ENCODE measurements at regions not wholly inside any gene's neighbourhood (a gene's known extent, or its start where the extent isn't known, plus 50 kb on each side); places are given as distances from the start of the nearest gene placed in this dataset.
A peak's percentile ranks its signal among the peaks of the same experiment; 100 is the strongest.
"Not testable (repeated sequence)": the region's sequence is repeated elsewhere in the genome, so short reads cannot be mapped to it uniquely, and the experiment has no call there.

DNA sequence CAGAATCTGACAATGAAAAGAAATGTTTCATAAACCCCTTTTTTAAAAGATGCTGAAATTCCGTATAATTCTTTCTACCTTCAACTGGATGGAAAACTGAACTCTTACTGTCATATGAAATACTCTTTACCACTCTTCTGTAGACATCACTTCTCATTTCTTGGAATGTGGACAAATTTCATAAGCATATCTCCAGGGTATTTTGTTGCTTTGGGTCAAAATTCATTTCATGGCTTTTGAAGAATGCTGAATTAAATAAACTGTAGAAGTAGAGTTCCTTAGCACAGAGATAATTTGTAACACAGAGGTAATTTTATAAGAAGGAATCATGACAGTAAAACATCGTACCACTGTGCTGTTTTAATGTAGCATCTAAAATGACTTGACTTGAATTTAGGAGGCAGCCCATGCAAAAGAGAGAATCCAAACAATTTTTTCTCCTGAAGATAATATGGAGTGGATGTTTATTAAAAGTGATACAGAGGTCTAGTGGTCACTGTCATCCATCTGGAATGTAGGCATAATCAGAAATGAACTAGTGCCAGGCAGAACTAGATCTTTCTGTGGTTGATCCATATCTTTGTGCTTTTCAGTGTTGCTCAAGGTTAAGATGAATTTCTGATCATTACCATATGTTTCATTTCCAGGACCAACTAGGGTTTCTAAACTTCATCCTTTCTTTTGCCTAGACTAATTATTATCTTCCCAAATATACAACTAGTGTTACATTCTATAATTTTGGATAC, 492.0 kb downstream of the KIF20B start:
- DNase-seq (ENCODE audit: low read depth), result no peak

DNA sequence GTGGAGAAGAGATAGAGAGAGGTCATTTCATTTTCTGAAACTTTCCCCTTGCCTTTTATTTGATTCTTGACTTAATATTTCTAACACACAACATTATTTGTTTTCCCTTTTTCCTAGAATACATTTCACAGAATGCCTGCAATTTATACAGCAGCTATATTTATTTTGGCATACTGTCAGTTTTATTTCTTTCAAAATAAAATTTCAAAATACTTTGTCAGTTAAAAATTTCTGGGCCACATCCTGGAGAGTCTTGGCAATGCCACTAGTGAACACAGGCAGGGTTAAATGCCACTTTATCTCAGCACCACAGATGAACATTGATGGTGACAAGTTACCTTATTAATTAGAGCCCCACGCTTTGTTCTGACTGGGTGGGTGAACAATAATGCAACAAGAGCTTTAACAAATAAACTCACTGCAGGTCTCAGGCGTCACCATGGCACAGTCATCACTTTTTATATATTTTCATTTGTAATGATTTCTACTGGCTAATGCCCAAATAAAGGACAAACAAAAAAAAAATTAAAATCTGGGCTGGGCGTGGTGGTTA, 494.0 kb downstream of the KIF20B start:
- no peak for DNase-seq (ENCODE audit: low read depth)

DNA sequence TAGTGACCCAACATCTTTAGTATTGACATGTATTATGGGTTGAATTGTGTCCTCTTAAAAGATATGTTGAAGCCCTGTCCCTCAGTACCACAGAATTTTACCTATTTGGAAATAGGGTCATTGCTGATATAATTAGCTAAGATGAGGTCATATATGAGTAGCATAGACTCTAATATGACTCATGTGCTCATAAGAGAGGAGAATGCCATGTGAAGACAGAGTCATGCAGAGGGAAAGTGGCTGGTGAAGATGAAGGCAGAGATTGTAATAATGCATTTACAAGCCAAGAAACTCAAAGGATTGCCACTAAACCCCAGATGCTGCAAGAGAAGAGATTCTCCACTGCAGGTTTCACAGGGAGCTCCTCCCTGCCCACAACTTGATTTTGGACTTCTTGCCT, 496.4 kb downstream of the KIF20B start:
- no peak for DNase-seq (ENCODE audit: low read depth)

DNA sequence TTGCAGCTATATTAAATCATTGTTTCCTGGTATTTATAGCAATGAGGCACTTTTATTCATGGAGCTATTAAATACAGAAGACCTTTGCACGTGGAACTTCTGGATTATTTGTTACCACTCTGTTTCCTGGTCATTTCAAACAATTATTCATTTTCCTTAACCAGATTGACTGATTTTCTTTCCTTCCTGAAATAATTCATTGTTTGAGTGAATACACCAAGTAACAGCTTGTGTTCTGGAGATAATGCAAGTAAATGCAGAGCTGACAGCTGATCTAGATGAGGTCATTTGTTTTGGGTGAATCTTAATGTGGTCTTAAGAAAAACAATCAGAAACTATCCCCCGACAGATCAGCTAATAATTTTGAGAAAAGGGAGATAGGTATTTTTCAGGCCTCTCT, 497.7 kb downstream of the KIF20B start:
- no peak for DNase-seq (ENCODE audit: low read depth)

DNA sequence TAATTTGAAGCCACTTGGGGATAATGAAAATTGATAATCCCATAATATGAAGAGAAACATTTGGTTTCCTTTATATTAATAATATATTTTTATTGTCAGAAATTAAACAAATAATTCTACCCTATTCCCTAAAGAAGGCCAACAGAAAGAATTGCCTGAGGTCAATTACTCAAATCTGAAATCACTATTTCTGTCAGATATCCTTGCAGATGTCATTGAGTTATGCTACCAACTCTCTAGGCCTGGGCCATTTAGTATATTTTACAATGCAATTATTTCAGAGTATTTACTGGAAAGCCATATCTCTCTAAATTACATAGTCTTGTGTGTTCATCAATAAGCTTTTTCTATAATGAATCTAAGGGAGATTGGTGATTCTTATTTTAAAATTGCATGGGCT, 498.1 kb downstream of the KIF20B start:
- DNase-seq (ENCODE audit: low read depth), result no peak

DNA sequence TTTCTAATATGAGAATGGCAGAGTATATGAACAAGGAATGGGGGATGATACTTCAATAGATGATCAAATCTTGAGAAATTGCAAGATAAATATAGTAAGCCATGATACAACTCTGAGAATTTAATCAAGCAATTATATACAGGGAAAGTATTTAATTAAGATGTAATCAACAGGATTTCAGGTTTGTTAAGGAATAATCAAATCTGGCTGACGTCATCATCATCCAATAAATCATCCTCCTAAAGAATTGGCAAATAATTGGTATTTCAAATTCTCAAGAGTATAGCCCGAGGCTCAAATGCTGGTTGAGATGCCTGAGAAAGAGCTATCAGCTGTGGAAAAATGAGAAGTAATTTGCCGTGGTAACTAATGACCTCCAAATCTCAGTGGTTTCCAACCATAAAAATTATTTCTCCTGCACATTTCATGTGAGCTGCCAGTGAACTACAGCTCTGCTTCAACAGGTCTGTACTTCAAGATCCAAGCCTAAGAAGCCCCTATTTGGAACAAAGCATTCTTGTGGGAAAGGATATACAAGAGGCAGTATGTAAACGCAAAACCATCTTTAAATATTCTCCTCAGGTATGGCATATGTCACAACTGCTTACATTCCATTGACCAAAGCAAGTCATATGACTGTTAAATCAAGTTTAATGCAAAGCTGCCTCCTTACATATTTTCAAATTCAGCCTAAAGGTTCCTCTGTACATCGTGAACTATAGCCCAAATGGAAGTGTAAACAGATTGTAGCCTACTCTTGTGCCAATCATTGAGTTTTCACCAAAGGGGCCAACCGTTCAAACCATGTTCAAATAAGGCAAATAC, 503.0 kb downstream of the KIF20B start:
- DNase-seq (ENCODE audit: low read depth), result no peak

DNA sequence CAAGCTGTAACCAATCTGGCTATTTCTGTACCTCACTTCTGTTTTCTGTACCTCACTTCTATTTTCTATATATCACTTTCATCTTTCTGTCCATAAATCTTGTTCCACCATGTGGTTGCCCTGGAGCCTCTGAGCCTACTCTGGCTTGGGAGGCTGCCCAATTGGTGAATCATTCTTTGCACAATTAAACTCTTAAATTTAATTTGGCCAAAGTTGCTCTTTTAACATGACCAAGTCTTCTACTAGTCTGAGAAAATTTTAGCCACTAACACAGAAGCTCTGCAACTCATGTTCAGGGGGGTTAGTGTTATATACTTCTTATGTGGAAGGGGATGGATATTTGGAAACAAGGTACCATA, 503.5 kb downstream of the KIF20B start:
- DNase-seq (ENCODE audit: low read depth), result no peak

DNA sequence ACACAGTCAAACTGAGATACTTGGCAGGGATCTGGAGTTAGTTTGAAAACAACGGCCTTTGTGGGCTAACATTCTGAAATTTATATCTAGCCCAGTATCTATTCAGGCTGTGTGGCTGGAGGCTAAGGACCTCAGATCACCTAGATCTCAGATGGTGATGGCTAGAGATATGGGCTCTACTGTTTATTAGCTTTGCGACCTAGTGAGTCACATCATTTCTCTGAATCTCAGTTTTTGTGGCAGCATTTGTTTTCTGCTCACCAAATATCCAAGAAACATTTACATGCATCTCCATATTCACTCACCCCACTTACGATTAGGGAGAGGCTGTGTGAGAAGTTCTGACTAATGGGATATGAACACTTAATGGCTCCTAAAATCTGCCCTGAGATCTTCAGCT, 503.9 kb downstream of the KIF20B start:
- DNase-seq (ENCODE audit: low read depth), result no peak

DNA sequence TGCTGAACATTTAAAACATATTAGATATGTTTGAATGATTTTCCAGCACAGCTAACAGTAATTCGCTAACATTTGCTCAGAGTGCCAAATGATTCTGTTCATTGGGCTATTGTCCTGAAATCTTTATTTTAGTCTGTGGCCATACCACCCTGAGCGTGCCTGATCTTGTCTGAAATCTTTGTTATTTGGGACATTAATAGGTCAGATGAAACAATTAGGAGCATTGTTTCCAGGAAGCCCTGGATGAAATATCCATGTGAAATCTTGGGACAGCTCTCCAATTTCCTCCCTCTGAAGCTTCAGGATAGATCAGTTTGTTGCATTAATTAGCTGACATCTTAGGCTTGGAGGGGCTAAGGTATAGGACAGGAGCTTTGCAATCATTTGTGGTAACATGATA, 512.0 kb downstream of the KIF20B start:
- DNase-seq (ENCODE audit: low read depth), result no peak

DNA sequence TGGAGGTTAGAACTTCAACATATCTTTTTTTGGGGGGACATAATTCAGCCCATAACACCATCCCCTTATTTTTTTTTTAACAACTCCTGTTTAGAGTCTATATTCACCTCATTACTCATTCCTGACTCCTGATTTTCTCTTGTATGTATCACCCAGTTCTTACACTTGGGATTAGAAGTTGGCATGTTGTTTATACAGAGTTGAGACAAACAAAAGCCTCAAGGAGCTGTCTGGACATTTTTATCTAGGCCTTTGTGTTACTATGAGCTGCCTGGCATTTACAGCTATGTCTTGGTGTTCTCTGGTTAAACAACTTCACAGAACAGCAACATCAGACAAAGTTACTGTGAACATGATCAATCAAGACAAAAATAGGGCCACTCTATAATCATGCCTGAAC, 517.5 kb downstream of the KIF20B start:
- no peak for DNase-seq (ENCODE audit: low read depth)

DNA sequence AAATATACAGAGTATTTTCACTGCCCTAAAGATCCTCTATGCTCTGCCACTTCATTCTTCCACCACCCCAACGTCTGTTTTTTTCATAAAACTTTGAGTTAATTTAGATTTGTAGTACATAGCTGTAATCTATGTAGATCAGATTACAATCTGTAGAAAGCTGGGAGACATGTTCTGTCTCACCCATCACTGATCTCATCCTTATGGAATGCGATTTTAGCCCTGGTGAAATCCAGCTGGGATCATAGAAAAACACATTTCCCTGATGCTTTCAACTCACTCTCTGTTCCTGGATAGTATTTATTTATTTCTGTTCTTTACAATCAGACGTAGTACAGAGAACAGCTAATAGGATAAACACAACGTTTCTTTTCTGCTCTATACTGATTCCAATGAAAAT, 521.0 kb downstream of the KIF20B start:
- DNase-seq (ENCODE audit: low read depth), result no peak

DNA sequence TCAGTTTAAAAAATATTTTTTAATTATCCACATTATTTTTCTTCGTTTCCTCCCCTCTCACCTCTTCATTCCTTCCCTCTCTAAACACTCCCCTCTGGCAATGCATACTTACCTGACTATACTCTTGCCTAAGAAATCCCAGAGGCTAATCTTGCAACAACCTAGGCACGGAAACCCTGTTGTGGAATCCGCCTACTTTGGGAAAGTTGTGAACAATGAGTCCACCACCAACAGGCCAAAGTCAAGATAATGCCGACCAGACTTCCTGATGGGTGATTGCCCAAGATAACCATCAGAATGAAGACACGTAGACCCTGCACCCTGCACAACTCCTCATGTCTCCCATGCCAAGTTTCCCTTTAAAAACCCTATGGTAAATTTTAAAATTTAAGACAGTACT, 521.5 kb downstream of the KIF20B start:
- no peak for DNase-seq (ENCODE audit: low read depth)

DNA sequence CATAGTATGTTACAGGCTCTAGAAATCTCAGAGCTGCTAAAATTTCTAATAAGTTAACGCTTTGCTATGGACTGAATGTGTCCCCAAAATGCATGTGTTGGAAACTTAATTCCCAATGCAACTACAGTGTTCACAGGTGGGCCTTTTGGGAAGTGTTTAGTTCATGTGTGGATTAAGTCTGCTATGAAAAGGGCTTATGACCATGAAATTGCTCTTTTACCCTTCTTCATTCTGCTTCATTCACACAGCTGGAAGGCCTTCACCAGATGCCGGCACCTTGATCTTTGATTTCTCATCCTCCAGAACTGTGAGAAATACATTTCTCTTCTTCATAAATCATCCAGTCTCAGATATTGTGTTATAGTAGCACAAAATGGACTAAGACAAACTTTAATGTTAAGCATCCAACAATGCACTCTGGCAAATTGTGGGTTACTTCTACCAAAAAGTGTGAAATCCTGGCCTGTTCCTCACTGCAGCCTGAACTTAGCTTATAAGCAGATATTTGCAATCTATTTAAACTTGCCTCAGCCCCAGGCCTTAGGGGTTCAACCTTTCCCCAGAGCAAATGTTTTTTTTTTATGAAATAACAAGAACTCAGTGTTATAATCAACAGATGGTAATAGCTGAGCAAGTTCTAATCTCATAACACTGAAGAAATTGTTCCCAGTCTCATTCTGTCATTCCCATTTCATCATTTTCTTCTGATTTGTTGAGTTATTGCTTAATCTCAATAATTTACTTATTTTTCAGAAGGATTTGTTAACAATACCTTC, 523.6 kb downstream of the KIF20B start:
- DNase-seq (ENCODE audit: low read depth), result no peak

DNA sequence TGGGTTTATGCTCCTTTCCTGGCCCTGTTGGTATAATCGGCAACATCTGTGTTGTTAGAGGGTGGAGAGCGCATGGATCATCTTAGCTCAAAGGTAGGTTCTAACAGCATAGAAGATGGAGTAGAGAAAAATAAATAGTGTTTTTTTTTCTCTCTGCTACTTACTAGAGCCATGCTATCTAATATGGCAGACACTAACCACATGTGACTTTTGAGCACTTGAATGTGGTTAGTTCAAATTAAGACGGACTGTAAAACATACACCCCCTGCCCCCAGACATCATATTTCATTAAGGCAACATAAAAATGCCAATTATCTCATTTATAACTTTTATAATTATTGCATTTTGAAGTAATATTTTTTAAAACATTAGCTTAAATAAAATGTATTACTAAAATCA, 525.1 kb downstream of the KIF20B start:
- no peak for DNase-seq (ENCODE audit: low read depth)

DNA sequence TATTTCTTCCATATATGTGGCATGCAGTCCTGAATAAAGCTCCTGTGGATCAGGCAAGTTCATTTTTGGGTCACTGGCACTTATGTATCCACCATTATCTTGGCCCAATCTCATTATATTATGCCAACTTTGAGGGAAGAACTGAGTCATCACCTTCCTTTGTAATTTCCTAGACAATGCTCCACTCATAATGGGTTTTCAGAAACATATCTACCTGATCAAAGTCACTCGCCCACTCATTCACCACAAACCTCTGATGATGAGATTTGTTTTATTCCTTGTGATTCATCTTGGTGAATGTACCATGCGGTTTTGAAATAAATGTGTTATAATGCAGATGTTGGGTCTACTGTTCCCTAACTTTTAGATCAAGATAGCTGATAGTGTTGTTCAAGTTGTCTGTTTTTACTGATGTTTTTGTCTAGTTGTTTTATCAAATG, 525.8 kb downstream of the KIF20B start:
- peak; percentile 46 for DNase-seq (ENCODE audit: low read depth)

DNA sequence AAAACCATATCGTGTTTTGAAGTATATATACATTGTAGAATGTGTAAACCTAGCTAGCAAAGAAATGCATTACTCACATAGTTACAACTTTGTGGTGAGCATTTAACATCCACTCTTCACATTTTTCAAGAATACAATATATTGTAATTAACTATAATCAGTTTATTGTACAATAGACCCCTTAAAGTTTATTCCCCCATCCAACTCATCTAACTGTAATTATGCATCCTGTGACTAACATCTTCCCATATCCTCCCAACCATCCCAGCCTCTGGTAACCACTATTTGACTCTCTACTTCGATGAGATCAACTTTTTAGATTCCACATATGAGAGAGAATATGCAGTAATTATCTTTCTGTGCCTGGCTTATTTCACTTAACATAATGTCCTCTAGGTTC, 526.4 kb downstream of the KIF20B start:
- DNase-seq (ENCODE audit: low read depth), result no peak

DNA sequence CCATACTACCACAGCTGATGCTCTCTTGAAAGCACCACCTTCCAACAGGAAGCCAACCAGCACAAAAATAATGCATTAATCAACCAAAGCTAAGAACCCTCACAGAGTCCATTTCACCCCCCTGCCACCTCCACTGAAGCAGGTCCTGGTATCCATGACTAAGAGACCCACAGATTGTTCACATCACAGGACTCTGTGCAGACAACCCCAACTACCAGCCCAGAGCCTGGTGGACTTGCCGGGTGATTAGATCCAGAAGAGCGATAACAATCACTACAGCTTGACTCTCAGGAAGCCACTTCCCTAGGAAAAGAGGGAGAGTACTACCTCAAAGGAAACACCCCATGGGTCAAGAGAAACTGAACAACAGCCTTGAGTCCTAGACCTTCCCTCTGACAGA, 528.1 kb downstream of the KIF20B start:
- DNase-seq (ENCODE audit: low read depth), result no peak

DNA sequence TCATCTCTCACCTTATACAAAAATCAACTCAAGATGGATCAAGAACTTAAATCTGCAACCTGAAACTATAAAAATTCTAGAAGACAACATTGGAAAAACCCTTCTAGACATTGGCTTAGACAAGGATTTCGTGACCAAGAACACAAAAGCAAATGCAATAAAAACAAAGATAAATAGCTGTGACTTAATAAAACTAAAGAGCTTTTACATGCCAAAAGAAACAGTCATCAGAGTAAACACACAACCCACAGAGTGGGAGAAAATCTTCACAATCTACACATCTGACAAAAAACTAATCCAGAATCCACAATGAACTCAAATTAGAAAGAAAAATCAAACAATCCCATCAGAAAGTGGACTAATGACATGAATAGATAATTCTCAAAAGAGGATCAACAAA, 532.4 kb downstream of the KIF20B start:
- not testable (repeated sequence) for DNase-seq (ENCODE audit: low read depth)

DNA sequence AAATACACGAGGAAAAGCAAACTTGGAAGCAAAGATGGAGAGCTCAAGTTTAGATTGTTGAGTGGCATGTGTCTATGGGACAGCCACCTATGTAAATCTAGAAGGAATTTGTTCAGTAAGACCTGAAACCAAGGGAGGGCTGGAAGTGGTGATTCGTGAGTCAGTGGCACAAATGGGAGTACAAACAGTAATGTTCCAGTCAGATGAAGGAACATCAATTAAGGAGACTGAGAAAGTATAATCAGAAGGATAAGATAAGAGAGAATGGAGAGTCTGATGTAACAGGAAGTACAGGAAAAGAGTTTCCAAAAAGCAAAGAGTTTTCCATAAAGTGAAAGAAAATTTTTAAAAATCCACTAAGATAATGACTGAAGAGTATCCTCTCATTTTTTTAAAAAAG, 544.2 kb downstream of the KIF20B start:
- no peak for DNase-seq (ENCODE audit: low read depth)

DNA sequence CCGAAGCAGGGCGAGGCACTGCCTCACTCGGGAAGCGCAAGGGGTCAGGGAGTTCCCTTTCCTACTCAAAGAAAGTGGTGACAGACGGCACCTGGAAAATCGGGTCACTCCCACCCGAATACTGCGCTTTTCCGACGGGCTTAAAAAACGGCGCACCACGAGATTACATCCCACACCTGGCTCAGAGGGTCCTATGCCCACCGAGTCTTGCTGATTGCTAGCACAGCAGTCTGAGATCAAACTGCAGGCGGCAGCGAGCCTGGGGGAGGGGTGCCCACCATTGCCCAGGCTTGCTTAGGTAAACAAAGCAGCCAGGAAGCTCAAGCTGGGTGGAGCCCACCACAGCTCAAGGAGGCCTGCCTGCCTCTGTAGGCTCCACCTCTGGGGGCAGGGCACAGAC, 549.4 kb downstream of the KIF20B start:
- not testable (repeated sequence) for DNase-seq (ENCODE audit: low read depth)

DNA sequence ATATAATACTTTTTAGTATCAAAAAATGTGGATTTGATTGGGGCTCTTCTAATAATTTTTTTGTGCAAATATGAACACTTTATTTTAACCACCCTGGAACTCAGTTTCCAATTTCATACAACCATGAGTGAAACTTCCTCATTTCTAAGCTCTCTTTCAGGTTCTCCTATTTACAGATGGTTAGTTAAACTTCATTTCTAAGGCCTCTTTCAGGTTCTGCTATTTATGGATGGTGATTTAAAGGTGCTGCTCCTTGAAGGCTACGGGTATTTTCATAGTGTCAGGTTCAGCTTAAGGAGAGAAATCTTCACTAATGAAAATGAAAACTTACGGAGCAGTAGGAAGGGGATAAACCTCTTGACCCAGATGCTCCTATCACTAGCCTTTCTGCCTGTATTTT, 568.3 kb downstream of the KIF20B start:
- DNase-seq (ENCODE audit: low read depth), result no peak

DNA sequence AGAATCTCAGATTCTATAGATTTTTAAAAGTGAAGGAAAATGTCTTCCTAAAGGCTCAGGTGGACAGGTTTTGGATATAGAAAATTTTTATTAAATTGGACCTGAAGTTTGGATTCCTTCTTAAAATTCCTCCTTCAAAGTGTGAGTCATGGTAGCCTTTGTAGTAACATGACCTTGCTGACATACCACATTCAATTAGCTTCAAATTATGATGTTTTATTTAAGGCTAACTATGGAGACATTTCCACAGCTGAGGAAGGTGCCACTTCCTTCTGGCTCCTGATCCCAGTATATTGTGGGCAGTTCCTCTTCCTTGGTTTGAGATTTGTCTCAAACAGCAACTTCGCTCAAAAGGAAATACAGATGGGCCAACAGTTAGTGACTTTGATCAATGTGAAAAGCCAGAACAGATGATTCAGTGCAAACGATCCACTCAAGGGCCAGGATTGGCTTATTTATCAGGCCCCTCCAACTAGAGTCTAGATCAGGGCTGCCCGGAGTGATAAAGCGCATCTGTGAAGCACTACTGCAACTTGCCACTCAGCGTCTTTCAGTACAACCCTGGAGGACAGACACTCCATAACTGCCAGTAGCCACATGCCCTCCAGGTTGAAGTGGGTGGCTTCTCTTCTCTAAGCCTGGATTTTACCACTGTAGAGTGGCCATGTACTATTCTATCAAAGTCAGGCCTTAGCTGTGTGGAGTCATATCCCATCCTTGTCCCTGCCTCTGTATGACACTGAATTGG, 573.5 kb downstream of the KIF20B start:
- no peak for DNase-seq (ENCODE audit: low read depth)

Measured in activated T-cell treated with anti-CD3 and anti-CD28 coated beads for 24 hours (primary cell).